ENCODE measurements at regions not wholly inside any gene's neighbourhood (a gene's known extent, or its start where the extent isn't known, plus 50 kb on each side); places are given as distances from the start of the nearest gene placed in this dataset.

- TF ChIP-seq CTCF (conservative IDR thresholded peaks at IDR 0.05; ENCODE audit: low read depth, low read length) (no peak), RAD21 (IDR thresholded peaks at IDR 0.05; ENCODE audit: low read length) (no peak), SMC3 (IDR thresholded peaks at IDR 0.05; ENCODE audit: low read depth, low read length) (no peak)
Observed at GRCh38 chr20:11394145-11394833, 523.4 kb upstream of the BTBD3 start.
